ENCODE measurements at regions not wholly inside any gene's neighbourhood (a gene's known extent, or its start where the extent isn't known, plus 50 kb on each side); places are given as distances from the start of the nearest gene placed in this dataset.
"Not testable (repeated sequence)": the region's sequence is repeated elsewhere in the genome, so short reads cannot be mapped to it uniquely, and the experiment has no call there.

- Histone ChIP-seq H3K9ac (ENCODE audit: insufficient read depth in 1 of 2, low read length in 2 of 2) (no peak overlapping the region), H3K4me3 (no peak overlapping the region), H3K9me3 (ENCODE audit: control insufficient read depth in 4 of 4, insufficient read depth in 3 of 4, low read length in 3 of 4) (no peaks in the 10 kb centered on the region), H3K27ac (ENCODE audit: low read depth in 1 of 2, low read length in 1 of 2) (no peak overlapping the region), H3K36me3 (ENCODE audit: control insufficient read depth in 4 of 4, insufficient read depth in 4 of 4, low read length in 4 of 4) (no peaks in the 10 kb centered on the region), H3K4me1 (ENCODE audit: control insufficient read depth in 5 of 5, insufficient read depth in 5 of 5, low read length in 5 of 5) (no peaks in the 10 kb centered on the region), H3K27me3 (ENCODE audit: control insufficient read depth in 3 of 3, insufficient read depth in 3 of 3, low read length in 2 of 3) (no peaks in the 10 kb centered on the region)
- ATAC-seq (ENCODE audit: insufficient read depth, low FRiP score) (no peak), DNase-seq (no peak)
- TF ChIP-seq CTCF (IDR thresholded peaks at IDR 0.05; ENCODE audit: control extremely low read depth, extremely low read depth), result no peak
- 36 to 53% methylated on average over 1 of the region's 1 CpG for WGBS, 2 donors
These were observed 468.4 kb downstream of the SUCLG1 start for GRCh38 chr2:83990636-83991035.

- not testable (repeated sequence) for ATAC-seq (ENCODE audit: insufficient read depth, low FRiP score); H3K9me3 ChIP-seq (ENCODE audit: control insufficient read depth in 4 of 4, insufficient read depth in 3 of 4, low read length in 3 of 4); H3K4me3 ChIP-seq; H3K9ac ChIP-seq (ENCODE audit: insufficient read depth in 1 of 2, low read length in 2 of 2); H3K27me3 ChIP-seq (ENCODE audit: control insufficient read depth in 3 of 3, insufficient read depth in 3 of 3, low read length in 2 of 3); H3K4me1 ChIP-seq (ENCODE audit: control insufficient read depth in 5 of 5, insufficient read depth in 5 of 5, low read length in 5 of 5); DNase-seq; H3K27ac ChIP-seq (ENCODE audit: low read depth in 1 of 2, low read length in 1 of 2); H3K36me3 ChIP-seq (ENCODE audit: control insufficient read depth in 4 of 4, insufficient read depth in 4 of 4, low read length in 4 of 4)
- 76 to 82% methylated on average over 6 of the region's 6 CpGs for WGBS, 2 donors
These were observed 482.5 kb downstream of the SUCLG1 start for GRCh38 chr2:83976628-83977027.

DNA sequence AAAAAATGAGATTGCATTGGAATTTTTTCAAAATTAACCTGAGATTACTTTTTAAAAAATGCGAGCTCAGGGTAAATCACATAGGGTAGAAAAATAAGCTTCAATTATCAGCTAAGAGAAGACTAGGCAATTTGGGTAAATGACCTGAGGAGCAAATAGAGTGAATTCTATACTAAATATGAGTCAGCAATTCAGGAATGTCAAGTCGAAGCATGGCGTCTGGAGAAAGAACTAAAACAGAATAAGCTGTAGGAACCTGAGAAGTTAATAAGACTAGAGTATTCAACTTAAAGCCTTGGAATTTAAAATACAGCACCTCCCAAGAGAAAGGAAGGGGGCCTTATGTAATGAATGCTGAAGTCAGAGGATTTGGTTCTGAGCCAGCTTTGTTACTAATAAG lies 487.0 kb downstream of the SUCLG1 start:
- no peaks in the 10 kb centered on the region for H3K27me3 ChIP-seq (ENCODE audit: control insufficient read depth in 3 of 3, insufficient read depth in 3 of 3, low read length in 2 of 3)
- 74 to 86% methylated on average over 3 of the region's 3 CpGs for WGBS, 2 donors
- no peaks in the 10 kb centered on the region for H3K9me3 ChIP-seq (ENCODE audit: control insufficient read depth in 4 of 4, insufficient read depth in 3 of 4, low read length in 3 of 4)
- H3K36me3 ChIP-seq (ENCODE audit: control insufficient read depth in 4 of 4, insufficient read depth in 4 of 4, low read length in 4 of 4), result no peaks in the 10 kb centered on the region
- DNase-seq (no peak), ATAC-seq (ENCODE audit: insufficient read depth, low FRiP score) (no peak)
- H3K9ac ChIP-seq (ENCODE audit: insufficient read depth in 1 of 2, low read length in 2 of 2), result no peak overlapping the region
- H3K4me3 ChIP-seq, result no peak overlapping the region
- TF ChIP-seq CTCF (IDR thresholded peaks at IDR 0.05; ENCODE audit: control extremely low read depth, extremely low read depth), result no peak
- H3K4me1 ChIP-seq (ENCODE audit: control insufficient read depth in 5 of 5, insufficient read depth in 5 of 5, low read length in 5 of 5), result no peaks in the 10 kb centered on the region
- no peak overlapping the region for H3K27ac ChIP-seq (ENCODE audit: low read depth in 1 of 2, low read length in 1 of 2)

- ATAC-seq (ENCODE audit: insufficient read depth, low FRiP score), result no peak
These were observed 487.5 kb downstream of the SUCLG1 start for GRCh38 chr2:83971547-83971946.

More at GRCh38 chr2:83971547-83971946, 487.5 kb downstream of the SUCLG1 start:
- no peaks in the 10 kb centered on the region for H3K27me3 ChIP-seq (ENCODE audit: control insufficient read depth in 3 of 3, insufficient read depth in 3 of 3, low read length in 2 of 3)
- no peak overlapping the region for H3K9ac ChIP-seq (ENCODE audit: insufficient read depth in 1 of 2, low read length in 2 of 2)
- TF ChIP-seq CTCF (IDR thresholded peaks at IDR 0.05; ENCODE audit: control extremely low read depth, extremely low read depth), result no peak
- no peaks in the 10 kb centered on the region for H3K36me3 ChIP-seq (ENCODE audit: control insufficient read depth in 4 of 4, insufficient read depth in 4 of 4, low read length in 4 of 4)
- no peaks in the 10 kb centered on the region for H3K9me3 ChIP-seq (ENCODE audit: control insufficient read depth in 4 of 4, insufficient read depth in 3 of 4, low read length in 3 of 4)
- no peak for DNase-seq
- WGBS, 2 donors, result 55 to 69% methylated on average over 2 of the region's 2 CpGs
- no peak overlapping the region for H3K27ac ChIP-seq (ENCODE audit: low read depth in 1 of 2, low read length in 1 of 2)
- no peaks in the 10 kb centered on the region for H3K4me1 ChIP-seq (ENCODE audit: control insufficient read depth in 5 of 5, insufficient read depth in 5 of 5, low read length in 5 of 5)
- no peak overlapping the region for H3K4me3 ChIP-seq
